Omental fat pad (tissue), 3 donors: ENCODE measurements at regions not wholly inside any gene's neighbourhood (a gene's known extent, or its start where the extent isn't known, plus 50 kb on each side); places are given as distances from the start of the nearest gene placed in this dataset.
A peak's percentile ranks its signal among the peaks of the same experiment; 100 is the strongest.

Experiments used
- ATAC-seq: fragments of 150-250 bp; one replicate; pipeline ENCODE4 v1.9.1; 2016; ENCODE audit warnings: mild to moderate bottlenecking, moderate library complexity; ENCODE audit not compliant: low FRiP score
- DNase-seq: peaks from one replicate; pipeline ENCODE4 v3.0.0-alpha.2; 2019; ENCODE audit warnings: low spot score
- TF ChIP-seq, protein P1 (sequence below), 3 donors: fragments of 450-650 bp; IDR thresholded peaks; one replicate each; pipeline ENCODE4 v1.5.1; 2016 to 2017; ENCODE audit warnings: antibody characterized with exemption in 3 of 3, mild to moderate bottlenecking in 3 of 3, moderate library complexity in 2 of 3

DNA sequence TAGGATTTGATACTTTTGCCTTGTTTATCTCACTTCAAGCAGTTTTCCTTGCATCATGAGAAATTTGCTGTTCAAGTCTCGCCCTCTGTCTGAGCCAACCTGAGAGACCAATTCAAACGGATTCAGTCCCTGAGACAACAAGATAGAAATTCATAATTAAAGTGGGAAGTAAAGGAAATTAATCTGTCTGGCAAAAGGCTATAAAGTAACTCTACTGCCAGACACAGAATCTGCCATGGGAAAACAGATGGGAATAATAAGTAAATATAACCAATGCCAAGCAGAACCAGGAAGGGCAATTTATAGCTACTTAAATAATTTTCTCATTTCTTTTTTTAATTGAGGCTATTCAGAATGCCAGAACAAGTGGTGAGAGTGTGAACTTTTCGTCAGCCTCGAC lies 239.6 kb downstream of the TFAP2C start:
- ATAC-seq, result no peak
- DNase-seq, result no peak
- TF ChIP-seq, protein P1, sequence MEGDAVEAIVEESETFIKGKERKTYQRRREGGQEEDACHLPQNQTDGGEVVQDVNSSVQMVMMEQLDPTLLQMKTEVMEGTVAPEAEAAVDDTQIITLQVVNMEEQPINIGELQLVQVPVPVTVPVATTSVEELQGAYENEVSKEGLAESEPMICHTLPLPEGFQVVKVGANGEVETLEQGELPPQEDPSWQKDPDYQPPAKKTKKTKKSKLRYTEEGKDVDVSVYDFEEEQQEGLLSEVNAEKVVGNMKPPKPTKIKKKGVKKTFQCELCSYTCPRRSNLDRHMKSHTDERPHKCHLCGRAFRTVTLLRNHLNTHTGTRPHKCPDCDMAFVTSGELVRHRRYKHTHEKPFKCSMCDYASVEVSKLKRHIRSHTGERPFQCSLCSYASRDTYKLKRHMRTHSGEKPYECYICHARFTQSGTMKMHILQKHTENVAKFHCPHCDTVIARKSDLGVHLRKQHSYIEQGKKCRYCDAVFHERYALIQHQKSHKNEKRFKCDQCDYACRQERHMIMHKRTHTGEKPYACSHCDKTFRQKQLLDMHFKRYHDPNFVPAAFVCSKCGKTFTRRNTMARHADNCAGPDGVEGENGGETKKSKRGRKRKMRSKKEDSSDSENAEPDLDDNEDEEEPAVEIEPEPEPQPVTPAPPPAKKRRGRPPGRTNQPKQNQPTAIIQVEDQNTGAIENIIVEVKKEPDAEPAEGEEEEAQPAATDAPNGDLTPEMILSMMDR (IDR thresholded peaks at IDR 0.05), result no peak

DNA sequence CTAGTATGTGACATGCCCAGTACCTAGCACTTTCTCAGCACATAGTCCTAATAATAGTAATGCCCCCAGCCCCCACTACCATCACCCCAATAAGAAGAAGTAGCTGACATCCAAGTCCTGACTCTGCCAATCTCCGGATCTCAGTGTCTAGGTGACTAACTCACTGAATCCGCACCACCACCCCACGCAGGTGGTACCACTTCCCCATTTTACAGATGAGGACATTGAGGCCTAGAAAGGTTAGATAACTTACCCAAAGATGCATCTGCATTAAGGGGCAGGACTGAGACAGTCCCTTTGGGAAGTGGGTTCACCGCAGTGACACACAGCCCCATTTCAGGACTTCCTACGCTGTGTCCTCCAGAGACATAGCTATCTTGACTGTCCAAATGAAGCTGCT lies 241.2 kb downstream of the TFAP2C start:
- TF ChIP-seq, protein P1 (IDR thresholded peaks at IDR 0.05), result no peak
- DNase-seq (no peak), ATAC-seq (no peak)

DNA sequence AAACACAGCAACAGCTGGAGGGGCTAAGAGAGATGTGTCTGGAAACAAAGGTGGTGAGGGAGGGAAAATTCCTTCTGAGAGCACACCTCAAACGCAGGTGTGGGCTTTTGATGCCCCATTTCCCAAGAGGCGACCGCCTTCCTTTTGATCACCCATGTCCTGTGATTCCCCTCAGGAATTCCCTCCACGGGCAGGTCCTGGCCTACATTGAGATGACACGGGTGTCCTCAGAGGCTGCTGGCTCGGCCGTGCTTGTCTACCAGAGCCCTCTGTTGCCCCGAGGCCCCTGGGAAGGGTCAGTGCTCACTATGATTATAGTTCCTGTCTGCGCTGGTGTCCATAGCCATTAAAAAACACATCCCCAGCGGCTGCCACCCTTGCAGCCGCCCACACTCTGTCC lies 242.6 kb downstream of the TFAP2C start:
- TF ChIP-seq, protein P1 (IDR thresholded peaks at IDR 0.05), result no peak
- no peak for ATAC-seq
- DNase-seq, result no peak

DNA sequence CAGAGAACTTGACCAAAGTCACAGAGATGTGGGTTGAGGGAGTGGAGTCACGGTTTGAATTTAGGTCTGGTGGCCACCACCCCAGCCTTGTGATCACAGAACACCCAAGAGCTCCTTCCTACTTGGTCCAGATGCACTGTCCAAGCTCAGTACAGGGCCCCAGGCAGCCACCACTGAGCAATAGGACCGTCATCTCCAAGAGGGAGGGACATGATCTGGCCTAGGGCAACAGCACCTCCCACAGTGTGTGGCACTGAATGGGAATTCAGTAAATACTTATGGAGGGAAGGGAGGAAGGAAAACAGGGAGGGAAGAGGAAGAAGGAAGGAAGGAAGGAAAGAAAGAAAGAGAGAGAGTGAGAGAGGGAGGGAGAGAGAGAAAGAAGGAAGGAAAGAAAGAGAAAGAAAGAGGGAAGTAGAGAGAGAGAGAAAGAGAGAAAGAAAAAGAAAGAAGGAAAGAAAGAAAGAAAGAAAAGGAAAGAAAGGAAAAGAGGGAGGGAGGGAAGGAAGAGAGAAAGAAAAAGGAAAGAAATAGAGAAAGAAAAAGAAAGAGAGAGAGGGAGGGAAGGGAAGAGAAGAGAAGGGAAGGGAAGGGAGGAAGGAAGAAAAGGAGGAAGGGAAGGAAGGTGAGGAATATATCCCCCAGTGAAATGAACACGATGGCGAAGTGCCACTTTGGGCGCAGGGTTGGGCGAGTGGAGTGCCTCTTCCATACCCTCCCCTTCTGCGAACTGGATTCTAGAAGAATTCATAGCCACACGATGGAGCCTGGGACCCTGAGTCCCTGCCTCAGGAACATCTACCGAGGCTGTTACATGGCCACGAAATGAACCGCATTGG lies 243.7 kb downstream of the TFAP2C start:
- DNase-seq, result no peak
- TF ChIP-seq, protein P1 (IDR thresholded peaks at IDR 0.05), result no peak
- ATAC-seq, result no peak

DNA sequence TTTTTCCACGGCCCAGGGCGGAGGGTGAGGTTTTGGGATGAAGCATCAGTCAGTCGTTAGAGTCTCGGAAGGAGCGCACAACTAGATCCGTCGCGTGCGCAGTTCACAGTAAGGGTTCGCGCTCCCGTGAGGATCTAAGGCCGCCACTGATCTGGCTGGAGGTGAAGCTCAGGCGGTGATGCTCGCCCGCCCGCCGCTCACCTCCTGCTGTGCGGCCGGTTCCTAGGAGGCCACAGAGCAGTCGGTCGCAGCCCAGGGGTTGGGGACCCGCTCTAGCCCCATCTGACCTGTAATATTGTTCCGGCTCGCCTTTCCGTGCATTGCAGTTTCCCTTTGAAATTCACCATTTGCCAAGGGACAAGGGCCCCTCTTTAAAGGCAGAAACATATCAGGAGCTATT lies 244.7 kb downstream of the TFAP2C start:
- TF ChIP-seq, protein P1 (IDR thresholded peaks at IDR 0.05), result no peak
- DNase-seq (no peak), ATAC-seq (no peak)

DNA sequence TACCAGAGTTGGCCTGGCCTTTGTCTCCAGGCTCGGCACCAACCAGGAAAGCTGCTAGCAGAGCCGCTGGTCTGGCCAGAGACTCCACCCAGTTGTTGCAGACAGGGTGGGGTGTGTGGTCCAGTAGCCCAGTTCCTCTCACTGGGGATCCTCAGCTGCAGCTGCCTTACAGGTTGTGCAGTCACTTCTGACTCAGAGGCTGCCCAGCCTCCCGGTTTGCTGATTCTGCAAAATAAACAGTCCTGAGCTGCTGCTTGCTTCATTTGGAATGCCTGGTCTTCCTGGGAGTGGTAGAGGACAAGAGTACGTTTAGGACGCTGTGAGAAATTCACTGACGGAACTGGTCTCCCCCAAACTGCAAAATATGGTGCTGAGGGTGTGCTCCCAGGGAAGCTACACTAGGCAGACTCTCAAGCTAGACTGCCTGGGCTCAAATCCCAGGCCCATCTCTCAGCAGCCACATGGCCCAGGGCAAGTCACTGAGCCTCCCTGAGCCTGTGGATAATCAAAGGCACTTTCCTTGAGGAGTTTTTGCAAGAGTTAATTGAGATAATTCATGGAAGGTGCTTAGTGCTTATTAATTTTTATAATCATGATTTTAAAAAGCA lies 246.1 kb downstream of the TFAP2C start:
- TF ChIP-seq, protein P1 (IDR thresholded peaks at IDR 0.05), result no peak
- ATAC-seq (peak; percentile 86), DNase-seq (no peak)

DNA sequence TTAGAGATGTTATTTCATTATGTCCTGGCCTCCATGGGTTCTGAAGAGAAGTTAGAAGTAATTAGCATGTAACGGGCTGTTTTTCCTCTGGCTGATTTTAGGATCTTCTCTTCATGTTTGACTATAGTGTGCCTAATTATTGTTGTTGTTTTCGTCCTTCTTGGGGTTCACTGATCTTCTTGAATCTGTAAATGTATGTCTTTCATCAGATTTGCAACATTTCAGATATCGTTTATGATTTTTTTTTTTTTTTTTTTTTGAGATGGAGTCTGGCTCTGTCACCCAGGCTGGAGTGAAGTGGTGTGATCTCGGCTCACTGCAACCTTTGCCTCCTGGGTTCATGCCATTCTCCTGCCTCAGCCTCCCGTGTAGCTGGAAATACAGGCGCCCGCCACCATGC lies 246.7 kb downstream of the TFAP2C start:
- no peak for DNase-seq
- TF ChIP-seq, protein P1 (IDR thresholded peaks at IDR 0.05), result no peak
- ATAC-seq, result no peak
